AG09309 (cell line): ENCODE measurements at regions not wholly inside any gene's neighbourhood (a gene's known extent, or its start where the extent isn't known, plus 50 kb on each side); places are given as distances from the start of the nearest gene placed in this dataset.

Experiments used
- DNase-seq: peaks from one replicate; pipeline ENCODE4 v3.0.0-alpha.2; 2010; ENCODE audit warnings: low read depth
- H3K4me3 ChIP-seq: 2 replicates; pipeline ENCODE4 v1.5.1; 2011; ENCODE audit warnings: mild to moderate bottlenecking, low read depth, low read length, moderate library complexity; ENCODE audit not compliant: control insufficient read depth
- TF ChIP-seq, protein P1 (sequence below): IDR thresholded peaks from 2 replicates; pipeline ENCODE4 v1.5.1; 2011; ENCODE audit warnings: mild to moderate bottlenecking, low read depth, low read length, inconsistent platforms; ENCODE audit not compliant: insufficient read depth, control insufficient read depth; ENCODE audit errors: missing control alignments

GRCh38 chr2:235411905-235412485, 81.8 kb upstream of the AGAP1 start:
- TF ChIP-seq, protein P1, sequence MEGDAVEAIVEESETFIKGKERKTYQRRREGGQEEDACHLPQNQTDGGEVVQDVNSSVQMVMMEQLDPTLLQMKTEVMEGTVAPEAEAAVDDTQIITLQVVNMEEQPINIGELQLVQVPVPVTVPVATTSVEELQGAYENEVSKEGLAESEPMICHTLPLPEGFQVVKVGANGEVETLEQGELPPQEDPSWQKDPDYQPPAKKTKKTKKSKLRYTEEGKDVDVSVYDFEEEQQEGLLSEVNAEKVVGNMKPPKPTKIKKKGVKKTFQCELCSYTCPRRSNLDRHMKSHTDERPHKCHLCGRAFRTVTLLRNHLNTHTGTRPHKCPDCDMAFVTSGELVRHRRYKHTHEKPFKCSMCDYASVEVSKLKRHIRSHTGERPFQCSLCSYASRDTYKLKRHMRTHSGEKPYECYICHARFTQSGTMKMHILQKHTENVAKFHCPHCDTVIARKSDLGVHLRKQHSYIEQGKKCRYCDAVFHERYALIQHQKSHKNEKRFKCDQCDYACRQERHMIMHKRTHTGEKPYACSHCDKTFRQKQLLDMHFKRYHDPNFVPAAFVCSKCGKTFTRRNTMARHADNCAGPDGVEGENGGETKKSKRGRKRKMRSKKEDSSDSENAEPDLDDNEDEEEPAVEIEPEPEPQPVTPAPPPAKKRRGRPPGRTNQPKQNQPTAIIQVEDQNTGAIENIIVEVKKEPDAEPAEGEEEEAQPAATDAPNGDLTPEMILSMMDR = no peak
- H3K4me3 ChIP-seq = no peak overlapping the region
- no peak for DNase-seq

DNA sequence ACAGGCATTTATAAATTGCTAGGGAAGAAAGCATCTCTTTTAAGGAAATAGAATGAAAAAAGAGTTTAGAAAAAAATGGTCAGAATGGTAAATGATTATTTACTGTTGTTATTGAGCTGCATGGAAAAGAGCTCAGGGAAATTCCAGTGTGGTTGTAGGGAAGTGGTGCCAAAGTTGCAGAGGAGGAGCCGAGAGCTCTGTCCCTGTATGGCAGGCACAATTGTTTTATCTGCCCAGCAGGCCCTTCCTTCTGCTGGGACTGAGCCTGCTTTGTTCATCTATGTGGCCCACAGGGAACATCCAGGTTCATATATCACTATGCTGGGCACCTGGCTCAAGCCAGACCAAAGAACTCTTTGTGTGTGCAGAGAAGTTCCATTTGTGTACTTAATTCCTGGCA, 80.8 kb upstream of the AGAP1 start:
- DNase-seq = no peak
- TF ChIP-seq, protein P1 = no peak
- no peak overlapping the region for H3K4me3 ChIP-seq

GRCh38 chr2:235414422-235414821, 79.4 kb upstream of the AGAP1 start:
- no peak for DNase-seq
- no peak overlapping the region for H3K4me3 ChIP-seq
- TF ChIP-seq, protein P1 = no peak

DNA sequence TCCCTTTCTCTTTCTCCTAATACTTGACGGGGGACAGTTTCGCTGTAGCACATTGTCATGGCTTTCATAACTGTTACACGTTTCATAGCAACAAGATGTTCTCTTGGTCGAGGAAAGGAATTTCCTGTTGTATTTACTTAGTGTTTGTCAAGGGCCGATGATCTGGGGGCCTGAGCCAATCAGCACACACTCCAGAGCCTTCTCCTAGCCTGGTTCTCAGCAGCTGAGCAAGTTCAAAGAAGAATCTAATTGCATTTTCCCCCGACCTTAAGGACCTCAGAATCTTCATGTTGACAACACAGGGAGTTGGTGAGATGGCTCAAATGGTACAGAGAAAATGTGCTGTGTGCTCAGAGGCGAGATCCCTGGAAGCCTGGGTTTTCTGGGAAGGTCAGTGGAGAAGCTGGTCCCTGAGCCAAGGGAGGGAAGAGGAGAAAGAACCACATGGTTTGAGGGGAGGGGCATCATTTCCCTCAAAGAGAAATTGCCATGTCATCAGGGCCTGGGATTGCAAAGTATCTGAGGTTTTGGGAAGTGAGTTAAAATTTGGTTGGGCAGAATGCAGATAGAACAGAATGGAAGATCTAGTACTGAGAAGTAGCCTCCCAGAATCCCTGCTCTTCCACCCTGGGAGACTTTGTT, 76.9 kb upstream of the AGAP1 start:
- H3K4me3 ChIP-seq = no peak overlapping the region
- DNase-seq = no peak
- TF ChIP-seq, protein P1 = no peak

DNA sequence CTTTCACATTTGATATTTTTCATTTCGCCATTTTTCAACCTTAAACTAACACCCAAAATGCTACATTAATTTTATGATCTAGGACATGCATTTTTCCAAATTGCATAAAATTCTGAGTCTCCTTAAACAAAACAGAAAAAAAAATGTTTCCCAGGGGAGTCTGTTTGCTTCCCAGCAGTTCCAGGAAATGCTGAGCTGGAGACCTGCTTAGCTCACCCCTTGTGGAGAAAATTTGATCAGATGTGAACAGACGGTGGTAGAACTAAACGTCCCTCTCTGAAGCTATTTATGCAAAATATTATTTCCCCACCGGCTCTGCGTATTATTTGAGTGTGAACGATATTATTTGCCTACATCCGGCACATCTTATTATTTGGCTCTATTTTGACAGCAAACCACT, 74.9 kb upstream of the AGAP1 start:
- DNase-seq = no peak
- TF ChIP-seq, protein P1 = no peak
- H3K4me3 ChIP-seq = no peak overlapping the region

GRCh38 chr2:235419996-235420395, 73.8 kb upstream of the AGAP1 start:
- TF ChIP-seq, protein P1 = no peak
- no peak overlapping the region for H3K4me3 ChIP-seq
- no peak for DNase-seq
